ENCODE measurements at regions not wholly inside any gene's neighbourhood (a gene's known extent, or its start where the extent isn't known, plus 50 kb on each side); places are given as distances from the start of the nearest gene placed in this dataset.
"Not testable (repeated sequence)": the region's sequence is repeated elsewhere in the genome, so short reads cannot be mapped to it uniquely, and the experiment has no call there.

DNA sequence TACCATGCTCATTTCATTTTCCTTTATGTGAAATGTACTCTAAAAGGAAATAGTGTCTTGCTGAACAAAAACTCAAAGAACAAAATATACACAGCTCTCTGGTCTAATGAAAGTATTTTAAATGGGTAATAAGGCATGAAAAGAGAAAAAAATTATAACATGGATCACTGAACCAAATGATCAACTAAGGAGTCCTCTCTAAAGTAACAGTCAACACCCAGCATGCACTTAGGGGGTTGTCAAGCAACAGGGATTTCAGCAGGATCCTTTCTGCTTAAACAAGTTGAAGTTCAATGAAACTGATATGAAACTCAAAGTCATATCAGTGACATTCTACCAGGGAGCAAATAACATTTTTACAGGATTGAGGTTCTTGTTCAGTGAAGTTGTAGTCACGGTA lies 398.8 kb downstream of the SEC23A start:
- TF ChIP-seq, protein P1, sequence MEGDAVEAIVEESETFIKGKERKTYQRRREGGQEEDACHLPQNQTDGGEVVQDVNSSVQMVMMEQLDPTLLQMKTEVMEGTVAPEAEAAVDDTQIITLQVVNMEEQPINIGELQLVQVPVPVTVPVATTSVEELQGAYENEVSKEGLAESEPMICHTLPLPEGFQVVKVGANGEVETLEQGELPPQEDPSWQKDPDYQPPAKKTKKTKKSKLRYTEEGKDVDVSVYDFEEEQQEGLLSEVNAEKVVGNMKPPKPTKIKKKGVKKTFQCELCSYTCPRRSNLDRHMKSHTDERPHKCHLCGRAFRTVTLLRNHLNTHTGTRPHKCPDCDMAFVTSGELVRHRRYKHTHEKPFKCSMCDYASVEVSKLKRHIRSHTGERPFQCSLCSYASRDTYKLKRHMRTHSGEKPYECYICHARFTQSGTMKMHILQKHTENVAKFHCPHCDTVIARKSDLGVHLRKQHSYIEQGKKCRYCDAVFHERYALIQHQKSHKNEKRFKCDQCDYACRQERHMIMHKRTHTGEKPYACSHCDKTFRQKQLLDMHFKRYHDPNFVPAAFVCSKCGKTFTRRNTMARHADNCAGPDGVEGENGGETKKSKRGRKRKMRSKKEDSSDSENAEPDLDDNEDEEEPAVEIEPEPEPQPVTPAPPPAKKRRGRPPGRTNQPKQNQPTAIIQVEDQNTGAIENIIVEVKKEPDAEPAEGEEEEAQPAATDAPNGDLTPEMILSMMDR (conservative IDR thresholded peaks at IDR 0.05; ENCODE audit: low read length): no peak
- H3K4me3 ChIP-seq (ENCODE audit: low read length): no peak overlapping the region
- no peak for DNase-seq (ENCODE audit: low read depth)

DNA sequence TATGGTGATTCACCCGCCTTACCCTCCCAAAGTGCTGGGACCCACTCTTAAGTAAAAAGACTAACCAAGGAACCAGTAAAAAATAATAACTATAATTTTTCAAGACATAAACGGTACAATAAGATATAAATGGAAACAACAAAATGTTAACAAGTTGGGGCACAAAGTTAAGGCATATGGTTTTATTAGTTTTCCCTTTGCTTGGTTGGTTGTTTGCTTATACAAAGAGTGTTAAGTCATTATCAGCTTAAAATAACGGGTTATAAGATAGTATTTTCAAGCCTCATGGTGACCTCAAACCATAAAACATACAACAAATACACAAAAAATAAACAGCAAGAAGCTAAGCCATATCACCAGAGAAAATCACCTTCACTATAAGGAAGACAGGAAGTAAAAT lies 406.1 kb downstream of the SEC23A start:
- H3K4me3 ChIP-seq (ENCODE audit: low read length): no peak overlapping the region
- TF ChIP-seq, protein P1 (conservative IDR thresholded peaks at IDR 0.05; ENCODE audit: low read length): no peak
- DNase-seq (ENCODE audit: low read depth): no peak

DNA sequence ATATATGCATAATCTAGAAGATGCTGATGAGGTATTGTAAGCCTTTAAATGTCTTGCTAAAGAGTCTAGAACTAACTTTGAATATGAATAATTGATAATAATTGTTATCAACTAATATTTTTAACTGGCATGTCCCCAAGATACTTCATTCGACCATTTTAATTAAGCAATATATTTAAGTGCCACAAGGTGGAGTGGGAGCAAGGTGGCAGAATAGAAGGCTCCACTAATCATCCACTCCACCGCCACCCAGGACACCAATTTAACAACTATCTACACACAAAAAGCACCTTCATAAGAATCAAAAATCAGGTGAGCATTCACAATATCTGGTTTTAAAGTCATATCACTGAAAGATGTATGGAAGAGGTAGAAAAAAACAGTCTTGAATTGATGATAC lies 409.6 kb downstream of the SEC23A start:
- H3K4me3 ChIP-seq (ENCODE audit: low read length): no peak overlapping the region
- no peak for DNase-seq (ENCODE audit: low read depth)
- TF ChIP-seq, protein P1 (conservative IDR thresholded peaks at IDR 0.05; ENCODE audit: low read length): no peak

DNA sequence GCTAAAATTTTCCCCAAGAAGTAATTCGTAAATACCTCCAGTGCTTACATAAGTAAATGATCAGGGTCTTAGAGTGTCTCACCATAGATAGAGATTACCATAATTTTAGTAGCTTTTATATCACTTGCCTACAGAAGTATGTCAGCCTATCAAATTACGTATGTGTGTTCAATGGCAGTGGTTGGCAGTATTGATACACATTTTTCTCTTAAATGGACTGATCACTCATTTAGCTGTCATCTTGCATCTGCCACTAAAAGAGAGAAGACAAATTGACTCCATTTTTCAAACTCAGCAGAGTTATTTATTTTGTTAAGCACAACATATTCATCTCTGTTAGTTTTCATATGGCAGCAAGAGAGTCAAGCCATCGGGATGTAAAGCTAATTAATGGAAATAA lies 413.1 kb upstream of the CLEC14A start:
- H3K4me3 ChIP-seq (ENCODE audit: low read length): no peak overlapping the region
- no peak for DNase-seq (ENCODE audit: low read depth)
- TF ChIP-seq, protein P1 (conservative IDR thresholded peaks at IDR 0.05; ENCODE audit: low read length): no peak

DNA sequence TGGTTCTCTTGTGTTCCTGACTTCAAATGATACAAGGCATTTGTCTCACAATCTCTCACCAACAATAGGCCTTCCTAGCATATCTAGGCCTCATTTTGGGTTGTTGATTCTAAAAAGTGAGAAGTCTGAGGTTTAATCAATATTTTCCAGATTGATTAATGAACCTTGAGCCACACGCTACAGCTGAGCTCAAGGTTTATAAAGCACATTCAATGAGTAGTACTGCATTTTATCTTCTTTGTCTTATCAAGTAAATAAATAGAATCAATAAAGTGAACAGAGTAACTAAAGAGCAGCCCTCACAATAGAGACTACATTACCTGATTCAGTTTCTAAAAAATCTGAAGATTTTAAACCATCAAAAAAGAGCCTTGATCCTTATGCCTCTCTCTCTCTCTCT lies 407.5 kb upstream of the CLEC14A start:
- DNase-seq (ENCODE audit: low read depth): no peak
- TF ChIP-seq, protein P1 (conservative IDR thresholded peaks at IDR 0.05; ENCODE audit: low read length): no peak

DNA sequence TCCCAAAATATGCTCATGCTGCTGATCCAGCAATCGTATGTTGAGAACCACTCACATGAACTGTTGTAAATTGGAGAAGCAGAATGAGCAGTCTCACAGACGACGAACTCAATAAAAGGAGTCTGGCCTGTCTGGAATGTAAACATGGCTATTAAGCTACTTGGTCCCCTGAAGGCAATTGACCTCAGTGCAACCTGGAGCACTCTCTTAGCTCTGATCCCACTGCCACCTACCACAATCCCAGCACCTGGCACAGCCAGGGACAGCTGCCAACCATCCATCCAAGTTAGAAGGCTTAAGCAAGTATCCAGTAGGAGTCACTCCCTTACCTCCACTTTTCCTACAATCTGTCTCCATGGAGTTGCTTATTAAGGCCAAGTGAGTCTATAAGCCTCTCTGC lies 406.9 kb upstream of the CLEC14A start:
- TF ChIP-seq, protein P1 (conservative IDR thresholded peaks at IDR 0.05; ENCODE audit: low read length): no peak
- DNase-seq (ENCODE audit: low read depth): no peak
- H3K4me3 ChIP-seq (ENCODE audit: low read length): no peak overlapping the region

More for the DNA sequence above, 407.5 kb upstream of the CLEC14A start:
- H3K4me3 ChIP-seq (ENCODE audit: low read length): no peak overlapping the region

DNA sequence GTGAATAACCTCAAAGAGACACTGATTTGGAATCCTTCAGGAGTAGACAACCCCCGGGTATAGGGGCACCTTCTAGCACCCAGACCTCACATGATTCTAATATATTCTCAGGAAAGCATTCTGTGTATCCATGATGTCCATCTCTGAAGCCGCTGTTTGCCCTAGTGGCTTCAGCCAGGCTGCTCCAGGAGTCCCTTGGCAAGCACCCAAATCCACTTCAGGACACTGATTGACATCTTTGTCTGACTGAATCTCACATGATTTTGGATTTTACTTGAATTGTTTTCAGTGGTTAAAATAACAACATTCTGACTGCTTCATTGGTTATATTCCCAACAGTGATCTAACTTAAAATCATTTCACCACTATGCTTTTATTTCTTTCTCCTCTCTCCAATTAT lies 390.5 kb upstream of the CLEC14A start:
- TF ChIP-seq, protein P1 (conservative IDR thresholded peaks at IDR 0.05; ENCODE audit: low read length): no peak
- H3K4me3 ChIP-seq (ENCODE audit: low read length): no peak overlapping the region
- no peak for DNase-seq (ENCODE audit: low read depth)

DNA sequence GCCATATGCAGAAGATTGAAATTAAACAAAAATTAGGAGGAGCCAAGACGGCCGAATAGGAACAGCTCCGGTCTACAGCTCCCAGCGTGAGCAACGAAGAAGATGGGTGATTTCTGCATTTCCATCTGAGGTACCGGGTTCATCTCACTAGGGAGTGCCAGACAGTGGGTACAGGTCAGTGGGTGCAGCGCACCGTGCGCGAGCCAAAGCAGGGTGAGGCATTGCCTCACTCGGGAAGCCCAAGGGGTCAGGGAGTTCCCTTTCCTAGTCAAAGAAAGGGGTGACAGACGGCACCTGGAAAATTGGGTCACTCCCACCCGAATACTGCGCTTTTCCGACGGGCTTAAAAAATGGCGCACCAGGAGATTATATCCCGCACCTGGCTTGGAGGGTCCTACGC lies 379.0 kb upstream of the CLEC14A start:
- DNase-seq (ENCODE audit: low read depth); H3K4me3 ChIP-seq (ENCODE audit: low read length): not testable (repeated sequence)
